ENCODE measurements at regions not wholly inside any gene's neighbourhood (a gene's known extent, or its start where the extent isn't known, plus 50 kb on each side); places are given as distances from the start of the nearest gene placed in this dataset.
A peak's percentile ranks its signal among the peaks of the same experiment; 100 is the strongest.

- TF ChIP-seq, protein P1, sequence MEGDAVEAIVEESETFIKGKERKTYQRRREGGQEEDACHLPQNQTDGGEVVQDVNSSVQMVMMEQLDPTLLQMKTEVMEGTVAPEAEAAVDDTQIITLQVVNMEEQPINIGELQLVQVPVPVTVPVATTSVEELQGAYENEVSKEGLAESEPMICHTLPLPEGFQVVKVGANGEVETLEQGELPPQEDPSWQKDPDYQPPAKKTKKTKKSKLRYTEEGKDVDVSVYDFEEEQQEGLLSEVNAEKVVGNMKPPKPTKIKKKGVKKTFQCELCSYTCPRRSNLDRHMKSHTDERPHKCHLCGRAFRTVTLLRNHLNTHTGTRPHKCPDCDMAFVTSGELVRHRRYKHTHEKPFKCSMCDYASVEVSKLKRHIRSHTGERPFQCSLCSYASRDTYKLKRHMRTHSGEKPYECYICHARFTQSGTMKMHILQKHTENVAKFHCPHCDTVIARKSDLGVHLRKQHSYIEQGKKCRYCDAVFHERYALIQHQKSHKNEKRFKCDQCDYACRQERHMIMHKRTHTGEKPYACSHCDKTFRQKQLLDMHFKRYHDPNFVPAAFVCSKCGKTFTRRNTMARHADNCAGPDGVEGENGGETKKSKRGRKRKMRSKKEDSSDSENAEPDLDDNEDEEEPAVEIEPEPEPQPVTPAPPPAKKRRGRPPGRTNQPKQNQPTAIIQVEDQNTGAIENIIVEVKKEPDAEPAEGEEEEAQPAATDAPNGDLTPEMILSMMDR (IDR thresholded peaks at IDR 0.05; ENCODE audit: low read depth, low read length, missing control alignments): no peak
- H3K4me3 ChIP-seq (replicated peaks; ENCODE audit: low read depth, low read length): no peak overlapping the region
- DNase-seq (ENCODE audit: extremely low read depth, low read depth): no peak
These were observed 69.4 kb upstream of the COPS8 start for GRCh38 chr2:237016121-237016915.

DNA sequence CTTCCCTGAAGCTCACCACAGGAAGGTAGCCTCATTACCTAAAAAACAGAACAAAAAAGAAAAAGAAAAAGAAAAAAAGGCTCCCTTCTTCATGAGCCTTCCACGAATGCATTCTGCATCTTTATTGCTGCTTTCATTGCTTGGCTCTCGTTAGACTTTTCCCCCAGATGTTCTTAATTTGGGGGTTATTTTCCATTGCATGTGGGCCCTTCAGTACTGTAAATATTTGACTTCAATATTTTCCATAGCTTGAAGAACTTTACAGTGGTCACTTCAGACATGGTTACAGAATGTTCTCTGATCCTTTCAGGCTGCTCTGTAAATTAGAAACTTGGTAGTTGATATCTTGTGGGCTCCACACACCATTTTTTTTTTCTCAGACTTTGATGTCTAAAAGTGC lies 65.6 kb upstream of the COPS8 start:
- peak; percentile 32 for DNase-seq (ENCODE audit: extremely low read depth, low read depth)
- TF ChIP-seq, protein P1 (IDR thresholded peaks at IDR 0.05; ENCODE audit: low read depth, low read length, missing control alignments): no peak
- no peak overlapping the region for H3K4me3 ChIP-seq (replicated peaks; ENCODE audit: low read depth, low read length)

DNA sequence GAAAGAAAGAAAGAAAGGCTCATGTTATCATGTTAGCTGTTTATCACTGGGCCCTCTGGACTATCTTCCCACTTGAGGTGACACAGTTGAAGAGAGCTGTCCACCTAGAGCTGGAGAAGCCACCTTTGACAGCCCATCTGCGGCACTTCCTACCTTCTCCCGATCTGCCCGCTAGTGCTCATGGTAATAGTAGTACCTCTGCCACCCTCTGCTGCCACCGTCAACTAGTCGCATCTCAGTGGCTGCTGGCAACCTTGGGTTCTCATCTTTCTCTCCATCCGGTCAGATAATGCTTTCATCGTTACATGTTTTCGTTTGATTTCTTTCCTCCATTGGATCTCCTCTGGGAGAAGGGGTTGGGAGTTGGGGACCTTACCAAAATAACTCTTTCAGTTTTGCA lies 63.2 kb upstream of the COPS8 start:
- no peak for DNase-seq (ENCODE audit: extremely low read depth, low read depth)
- TF ChIP-seq, protein P1 (IDR thresholded peaks at IDR 0.05; ENCODE audit: low read depth, low read length, missing control alignments): no peak
- H3K4me3 ChIP-seq (replicated peaks; ENCODE audit: low read depth, low read length): no peak overlapping the region

- no peak overlapping the region for H3K4me3 ChIP-seq (replicated peaks; ENCODE audit: low read depth, low read length)
- TF ChIP-seq, protein P1 (IDR thresholded peaks at IDR 0.05; ENCODE audit: low read depth, low read length, missing control alignments): no peak
- DNase-seq (ENCODE audit: extremely low read depth, low read depth): no peak
These were observed 61.4 kb upstream of the COPS8 start for GRCh38 chr2:237024255-237024654.

DNA sequence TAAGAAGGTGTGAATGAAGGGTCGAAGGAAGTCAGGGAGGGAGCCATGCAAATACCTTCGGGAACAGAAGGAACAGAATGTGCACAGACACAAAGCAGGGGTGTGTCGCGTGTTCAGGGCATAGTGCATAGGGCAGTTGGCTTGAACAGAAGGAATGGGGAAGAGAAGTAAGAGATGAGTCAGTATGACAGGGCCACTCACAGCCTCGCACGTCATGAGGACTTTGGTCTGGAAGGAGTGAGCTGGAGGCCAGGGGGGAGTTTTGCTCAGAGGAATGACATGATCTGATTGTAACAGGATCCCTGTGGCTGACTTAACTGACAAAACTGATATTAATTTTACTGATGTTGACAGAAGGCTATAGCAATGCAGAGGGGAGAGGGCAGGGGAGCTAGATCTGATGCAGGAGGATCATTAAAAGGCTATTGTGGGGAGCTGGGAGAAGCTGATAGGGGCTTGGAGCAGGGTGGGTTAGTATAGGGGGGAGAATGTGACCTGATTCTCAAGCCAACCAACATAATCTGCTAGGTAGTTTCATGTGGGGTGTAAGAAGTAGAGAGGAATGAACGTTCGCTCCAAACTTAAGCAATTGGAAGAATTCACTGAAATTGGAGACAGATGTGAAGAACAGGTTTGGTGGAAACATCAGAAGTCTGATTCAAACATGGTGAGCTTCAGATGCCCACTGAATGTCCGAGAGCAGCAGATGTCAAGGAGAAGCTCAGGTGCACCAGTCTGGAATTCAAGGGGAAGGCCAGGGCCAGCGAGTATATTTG lies 60.4 kb upstream of the COPS8 start:
- DNase-seq (ENCODE audit: extremely low read depth, low read depth): peak; percentile 65
- TF ChIP-seq, protein P1 (IDR thresholded peaks at IDR 0.05; ENCODE audit: low read depth, low read length, missing control alignments): no peak
- H3K4me3 ChIP-seq (replicated peaks; ENCODE audit: low read depth, low read length): no peak overlapping the region

- TF ChIP-seq, protein P1 (IDR thresholded peaks at IDR 0.05; ENCODE audit: low read depth, low read length, missing control alignments): peak; percentile 85
- H3K4me3 ChIP-seq (replicated peaks; ENCODE audit: low read depth, low read length): no peak overlapping the region
- DNase-seq (ENCODE audit: extremely low read depth, low read depth): peak; percentile 38
These were observed 58.5 kb upstream of the COPS8 start for GRCh38 chr2:237026981-237027711.
